SIG-M5 treated with dmso at 0.1 percent for 504 hours (cell line): ENCODE measurements at regions not wholly inside any gene's neighbourhood (a gene's known extent, or its start where the extent isn't known, plus 50 kb on each side); places are given as distances from the start of the nearest gene placed in this dataset.
"Not testable (repeated sequence)": the region's sequence is repeated elsewhere in the genome, so short reads cannot be mapped to it uniquely, and the experiment has no call there.

ENCODE experiments used
- DNase-seq: peaks from one replicate; lab custom pipeline; 2025; ENCODE audit not compliant: unreplicated experiment; lab: John Stamatoyannopoulos, UW

- DNase-seq: no peak
These were observed 66.3 kb upstream of the UFM1 start for GRCh38 chr13:38283346-38283745.

GRCh38 chr13:38265132-38265497 is 84.5 kb upstream of the UFM1 start:
- no peak for DNase-seq

- no peak for DNase-seq
These were observed 85.1 kb upstream of the UFM1 start for GRCh38 chr13:38264363-38265131.

- no peak for DNase-seq
These were observed 87.4 kb upstream of the UFM1 start for GRCh38 chr13:38262211-38262610.

- DNase-seq: no peak
These were observed 94.1 kb upstream of the UFM1 start for GRCh38 chr13:38255600-38255999.

GRCh38 chr13:38239874-38240273 is 109.8 kb upstream of the UFM1 start:
- DNase-seq: no peak

- no peak for DNase-seq
These were observed 121.3 kb upstream of the UFM1 start for GRCh38 chr13:38228322-38228721.

GRCh38 chr13:38226496-38226895 is 123.2 kb upstream of the UFM1 start:
- DNase-seq: no peak

- DNase-seq: no peak
These were observed 126.6 kb upstream of the UFM1 start for GRCh38 chr13:38223089-38223488.

- not testable (repeated sequence) for DNase-seq
These were observed 128.5 kb upstream of the UFM1 start for GRCh38 chr13:38221120-38221519.

GRCh38 chr13:38216181-38216580 is 133.5 kb upstream of the UFM1 start:
- DNase-seq: no peak

- DNase-seq: no peak
These were observed 136.3 kb upstream of the UFM1 start for GRCh38 chr13:38213314-38213713.

GRCh38 chr13:38210928-38211596 is 138.6 kb upstream of the UFM1 start:
- no peak for DNase-seq

GRCh38 chr13:38204556-38204955 is 145.1 kb upstream of the UFM1 start:
- no peak for DNase-seq

- no peak for DNase-seq
These were observed 146.9 kb upstream of the UFM1 start for GRCh38 chr13:38202740-38203139.

GRCh38 chr13:38191016-38191415 is 158.6 kb upstream of the UFM1 start:
- DNase-seq: no peak

- no peak for DNase-seq
These were observed 169.0 kb upstream of the UFM1 start for GRCh38 chr13:38180670-38181069.

GRCh38 chr13:38180126-38180525 is 169.5 kb upstream of the UFM1 start:
- no peak for DNase-seq

GRCh38 chr13:38176664-38177063 is 173.0 kb upstream of the UFM1 start:
- DNase-seq: no peak

- DNase-seq: no peak
These were observed 176.2 kb upstream of the UFM1 start for GRCh38 chr13:38173403-38173802.

- DNase-seq: peak; percentile 21
These were observed 182.4 kb upstream of the UFM1 start for GRCh38 chr13:38167164-38167822.

- no peak for DNase-seq
These were observed 183.5 kb upstream of the UFM1 start for GRCh38 chr13:38166116-38166515.
